Natural killer cell (primary cell): ENCODE measurements at regions not wholly inside any gene's neighbourhood (a gene's known extent, or its start where the extent isn't known, plus 50 kb on each side); places are given as distances from the start of the nearest gene placed in this dataset.

Source experiments
- ATAC-seq, 3 donors: fragments of 150-1000 bp in 2 of 3; fragments of 200-7000 bp in 1 of 3; cut with Tn5 transposase; 1 replicate in 1 of 3; 2 replicates in 2 of 3; pipeline ENCODE4 v1.10.0; 2021; ENCODE audit warnings: mild to moderate bottlenecking in 2 of 3, moderate library complexity in 2 of 3
- DNase-seq, 2 donors: peaks; one replicate each; pipeline versions ENCODE4 v3.0.0 to v3.0.0-alpha.2; 2013 to 2021; ENCODE audit warnings: mixed read lengths in 1 of 2
- H3K27ac ChIP-seq: one replicate; pipeline ENCODE4 v1.5.1; 2013; ENCODE audit warnings: mild to moderate bottlenecking, low read length
- H3K27me3 ChIP-seq: one replicate; pipeline ENCODE4 v1.6.1; 2013; ENCODE audit warnings: low read length; ENCODE audit not compliant: control insufficient read depth, insufficient read depth
- H3K36me3 ChIP-seq: one replicate; pipeline ENCODE4 v1.6.1; 2013; ENCODE audit warnings: low read length; ENCODE audit not compliant: control insufficient read depth, insufficient read depth
- H3K4me1 ChIP-seq: one replicate; pipeline ENCODE4 v1.6.1; 2013; ENCODE audit warnings: low read length; ENCODE audit not compliant: control insufficient read depth, insufficient read depth
- H3K4me3 ChIP-seq: one replicate; pipeline ENCODE4 v1.5.1; 2013; ENCODE audit warnings: low read length
- H3K9me3 ChIP-seq: one replicate; pipeline ENCODE4 v1.6.1; 2013; ENCODE audit warnings: low read length; ENCODE audit not compliant: control insufficient read depth, insufficient read depth
- H3K27ac Mint-ChIP-seq, 2 donors: one replicate each; pipeline ENCODE4 v1.8.0; 2022; ENCODE audit warnings: mild to moderate bottlenecking in 2 of 2, mixed read lengths in 2 of 2, moderate library complexity in 1 of 2
- H3K27me3 Mint-ChIP-seq, 2 donors: one replicate each; pipeline ENCODE4 v1.8.0; 2022; ENCODE audit warnings: low read depth in 2 of 2, mixed read lengths in 2 of 2
- H3K36me3 Mint-ChIP-seq: one replicate; pipeline ENCODE4 v1.8.0; 2022; ENCODE audit warnings: mixed read lengths
- H3K4me1 Mint-ChIP-seq, 2 donors: one replicate each; pipeline ENCODE4 v1.8.0; 2022; ENCODE audit warnings: mixed read lengths in 2 of 2
- H3K4me3 Mint-ChIP-seq: one replicate; pipeline ENCODE4 v1.8.0; 2022; ENCODE audit warnings: mild to moderate bottlenecking, moderate library complexity, mixed read lengths
- H3K9me3 Mint-ChIP-seq, 2 donors: one replicate each; pipeline ENCODE4 v1.8.0; 2022; ENCODE audit warnings: mixed read lengths in 2 of 2
- CTCF ChIP-seq: fragments of 200-600 bp; IDR thresholded peaks from one replicate; pipeline ENCODE4 v1.8.0; 2022; ENCODE audit warnings: antibody characterized with exemption
- WGBS: methylation state at CpG from one replicate; pipeline ENCODE4 v1.1.7; 2013; ENCODE audit warnings: missing lambda C conversion rate; ENCODE audit not compliant: insufficient coverage; 5-methylcytosine and 5-hydroxymethylcytosine counted together
- intact Hi-C: fragments of 100-400 bp; cut with micrococcal nuclease; formaldehyde crosslinking; loops from one replicate; pipeline ENCODE4 v1.14.2; 2022

GRCh38 chr5:128687930-128688329, 149.9 kb upstream of the FBN2 start:
- DNase-seq (no peak), ATAC-seq (no peak)
- no peaks in the 10 kb centered on the region for H3K36me3 Mint-ChIP-seq

GRCh38 chr5:128693764-128694163, 155.7 kb upstream of the FBN2 start:
- no peak for TF ChIP-seq CTCF
- Histone ChIP-seq H3K27me3 (no peaks in the 10 kb centered on the region), H3K4me1 (no peaks in the 10 kb centered on the region), H3K9me3 (no peaks in the 10 kb centered on the region), H3K4me3 (no peak overlapping the region), H3K27ac (no peak overlapping the region), H3K36me3 (no peaks in the 10 kb centered on the region)
- H3K4me1 Mint-ChIP-seq = no peaks in the 10 kb centered on the region
- DNase-seq (no peak), ATAC-seq (no peak)
- intact Hi-C loops = no loop called here
- no peaks in the 10 kb centered on the region for H3K36me3 Mint-ChIP-seq
- 86% methylated on average over 2 of the region's 3 CpGs for WGBS
- H3K27me3 Mint-ChIP-seq = no peaks in the 10 kb centered on the region
- H3K4me3 Mint-ChIP-seq = no peak overlapping the region
- peaks cover 17 to 18% of the 10 kb centered on the region in 2 donors for H3K9me3 Mint-ChIP-seq
- no peak overlapping the region for H3K27ac Mint-ChIP-seq

More at GRCh38 chr5:128687930-128688329, 149.9 kb upstream of the FBN2 start:
- H3K4me3 ChIP-seq = no peak overlapping the region
- no peaks in the 10 kb centered on the region for H3K9me3 ChIP-seq
- 36% methylated on average over 1 of the region's 2 CpGs for WGBS
- no peak overlapping the region for H3K4me3 Mint-ChIP-seq
- no peaks in the 10 kb centered on the region for H3K36me3 ChIP-seq
- no peaks in the 10 kb centered on the region for H3K4me1 ChIP-seq
- no peak overlapping the region for H3K27ac Mint-ChIP-seq
- intact Hi-C loops = no loop called here
- H3K4me1 Mint-ChIP-seq = no peaks in the 10 kb centered on the region
- H3K27me3 ChIP-seq = no peaks in the 10 kb centered on the region
- no peak for TF ChIP-seq CTCF
- no peak overlapping the region for H3K27ac ChIP-seq
- H3K27me3 Mint-ChIP-seq = no peaks in the 10 kb centered on the region
- H3K9me3 Mint-ChIP-seq = peaks cover 5 to 10% of the 10 kb centered on the region in 2 donors

GRCh38 chr5:128695791-128696530, 157.9 kb upstream of the FBN2 start:
- Mint-ChIP-seq H3K27ac (no peak overlapping the region), H3K27me3 (no peaks in the 10 kb centered on the region), H3K4me1 (no peaks in the 10 kb centered on the region), H3K4me3 (no peak overlapping the region), H3K9me3 (peaks cover 14 to 18% of the 10 kb centered on the region in 2 donors), H3K36me3 (no peaks in the 10 kb centered on the region)
- no peaks in the 10 kb centered on the region for H3K27me3 ChIP-seq
- no peaks in the 10 kb centered on the region for H3K36me3 ChIP-seq
- H3K27ac ChIP-seq = no peak overlapping the region
- DNase-seq (no peak), ATAC-seq (no peak)
- no peak overlapping the region for H3K4me3 ChIP-seq
- intact Hi-C loops = no loop called here
- WGBS = no CpG with 5 or more reads among the region's 1 CpG
- no peaks in the 10 kb centered on the region for H3K4me1 ChIP-seq
- TF ChIP-seq CTCF = no peak
- no peaks in the 10 kb centered on the region for H3K9me3 ChIP-seq

GRCh38 chr5:128701301-128701700, 163.3 kb upstream of the FBN2 start:
- Mint-ChIP-seq H3K27ac (no peak overlapping the region), H3K4me1 (no peaks in the 10 kb centered on the region), H3K27me3 (no peaks in the 10 kb centered on the region), H3K9me3 (peaks cover 8 to 14% of the 10 kb centered on the region in 2 donors), H3K36me3 (no peaks in the 10 kb centered on the region), H3K4me3 (no peak overlapping the region)
- ATAC-seq (no peak), DNase-seq (no peak)
- no peaks in the 10 kb centered on the region for H3K4me1 ChIP-seq
- no peak for TF ChIP-seq CTCF
- no peaks in the 10 kb centered on the region for H3K9me3 ChIP-seq
- no peaks in the 10 kb centered on the region for H3K27me3 ChIP-seq
- intact Hi-C loops = no loop called here
- H3K4me3 ChIP-seq = no peak overlapping the region
- no peak overlapping the region for H3K27ac ChIP-seq
- no peaks in the 10 kb centered on the region for H3K36me3 ChIP-seq
